ENCODE measurements at regions not wholly inside any gene's neighbourhood (a gene's known extent, or its start where the extent isn't known, plus 50 kb on each side); places are given as distances from the start of the nearest gene placed in this dataset.

DNA sequence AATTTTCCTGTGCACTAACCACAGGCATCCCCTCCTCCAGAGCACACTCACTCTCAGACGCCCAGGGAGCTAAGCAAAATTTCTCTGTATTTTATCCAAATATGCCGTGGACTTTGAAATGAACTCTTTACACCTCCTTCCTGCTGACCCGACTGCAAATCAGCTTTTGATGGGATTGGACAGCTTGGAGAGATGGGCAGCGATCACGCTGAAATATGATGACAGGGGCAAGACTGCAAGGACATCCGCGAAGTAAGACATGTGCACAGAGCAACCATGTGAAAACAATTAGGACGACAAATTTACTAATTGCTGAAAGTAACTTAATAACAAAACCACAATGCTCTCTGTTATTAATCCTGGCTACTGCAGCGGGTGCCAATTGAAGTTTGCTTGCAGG lies 64.6 kb upstream of the CLDN14 start:
- no peak overlapping the region for H3K27ac ChIP-seq
- no peaks in the 10 kb centered on the region for H3K36me3 ChIP-seq
- no peak overlapping the region for H3K4me3 ChIP-seq (ENCODE audit: low read depth in 1 of 2, low read length in 1 of 2)
- H3K4me1 ChIP-seq (ENCODE audit: control insufficient read depth in 1 of 2, insufficient read depth in 1 of 2, low read depth in 1 of 2, low read length in 1 of 2): no peaks in the 10 kb centered on the region
- TF ChIP-seq, protein P1, sequence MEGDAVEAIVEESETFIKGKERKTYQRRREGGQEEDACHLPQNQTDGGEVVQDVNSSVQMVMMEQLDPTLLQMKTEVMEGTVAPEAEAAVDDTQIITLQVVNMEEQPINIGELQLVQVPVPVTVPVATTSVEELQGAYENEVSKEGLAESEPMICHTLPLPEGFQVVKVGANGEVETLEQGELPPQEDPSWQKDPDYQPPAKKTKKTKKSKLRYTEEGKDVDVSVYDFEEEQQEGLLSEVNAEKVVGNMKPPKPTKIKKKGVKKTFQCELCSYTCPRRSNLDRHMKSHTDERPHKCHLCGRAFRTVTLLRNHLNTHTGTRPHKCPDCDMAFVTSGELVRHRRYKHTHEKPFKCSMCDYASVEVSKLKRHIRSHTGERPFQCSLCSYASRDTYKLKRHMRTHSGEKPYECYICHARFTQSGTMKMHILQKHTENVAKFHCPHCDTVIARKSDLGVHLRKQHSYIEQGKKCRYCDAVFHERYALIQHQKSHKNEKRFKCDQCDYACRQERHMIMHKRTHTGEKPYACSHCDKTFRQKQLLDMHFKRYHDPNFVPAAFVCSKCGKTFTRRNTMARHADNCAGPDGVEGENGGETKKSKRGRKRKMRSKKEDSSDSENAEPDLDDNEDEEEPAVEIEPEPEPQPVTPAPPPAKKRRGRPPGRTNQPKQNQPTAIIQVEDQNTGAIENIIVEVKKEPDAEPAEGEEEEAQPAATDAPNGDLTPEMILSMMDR (IDR thresholded peaks at IDR 0.05): no peak
- H3K9me3 ChIP-seq: no peaks in the 10 kb centered on the region
- H3K27me3 ChIP-seq: peaks cover 54% of the 10 kb centered on the region

DNA sequence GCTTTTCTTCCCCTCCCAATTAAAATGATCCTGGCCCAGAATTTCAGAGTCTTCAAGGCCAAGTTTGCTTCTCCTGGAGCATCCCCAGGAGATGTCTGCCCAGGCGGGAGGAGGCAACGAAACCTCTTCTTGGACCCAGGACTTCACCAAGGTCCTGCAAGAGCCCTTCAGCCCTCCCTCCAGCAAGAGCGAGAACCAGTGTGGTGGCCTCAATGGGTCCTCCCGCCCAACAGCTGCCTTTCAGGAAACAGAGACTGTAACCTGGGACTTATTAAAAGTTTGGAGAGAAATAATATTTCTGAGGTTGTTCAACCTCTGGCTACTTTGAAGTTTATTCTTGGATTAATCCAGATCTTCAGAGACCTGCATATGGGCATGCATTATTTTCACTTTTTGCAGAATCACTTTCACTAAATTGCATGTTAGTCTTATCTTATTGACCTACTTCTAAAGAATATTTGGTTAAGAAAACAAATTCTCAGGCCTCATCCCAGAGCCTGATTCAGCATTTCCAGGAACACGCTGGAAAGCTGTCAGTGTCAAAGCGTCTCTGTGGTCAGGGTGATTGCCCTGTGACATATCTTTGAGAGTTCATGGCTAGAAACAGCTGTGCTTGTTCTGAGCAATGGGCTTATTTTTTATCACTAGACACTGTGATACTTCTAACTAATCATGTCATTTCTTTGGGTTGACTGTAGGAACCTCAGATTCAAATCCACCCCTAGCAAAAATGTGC lies 66.0 kb upstream of the CLDN14 start:
- Histone ChIP-seq H3K36me3 (no peaks in the 10 kb centered on the region), H3K4me3 (ENCODE audit: low read depth in 1 of 2, low read length in 1 of 2) (no peak overlapping the region), H3K27me3 (peaks cover 44% of the 10 kb centered on the region), H3K4me1 (ENCODE audit: control insufficient read depth in 1 of 2, insufficient read depth in 1 of 2, low read depth in 1 of 2, low read length in 1 of 2) (no peaks in the 10 kb centered on the region), H3K27ac (no peak overlapping the region), H3K9me3 (no peaks in the 10 kb centered on the region)
- TF ChIP-seq, protein P1 (IDR thresholded peaks at IDR 0.05): no peak

DNA sequence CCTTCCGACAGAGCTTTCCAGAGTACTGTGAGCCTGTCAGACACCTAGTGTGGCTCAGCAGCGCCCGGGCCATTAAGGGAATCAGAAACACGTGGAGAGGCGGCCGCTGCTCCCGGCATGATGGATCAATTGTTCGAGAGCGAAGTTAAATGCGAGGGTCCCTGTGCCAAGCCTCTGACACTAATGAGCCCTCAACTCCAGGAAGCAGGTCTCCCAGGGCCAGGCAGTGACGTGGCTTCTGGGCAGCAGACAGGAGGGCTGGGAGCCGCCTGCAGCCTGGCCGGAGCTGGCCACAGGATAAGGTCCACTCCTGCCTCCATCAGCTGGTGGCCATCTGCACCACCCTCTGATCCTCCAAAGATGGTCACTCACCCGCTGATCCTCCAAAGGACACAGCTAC lies 67.5 kb upstream of the CLDN14 start:
- no peaks in the 10 kb centered on the region for H3K36me3 ChIP-seq
- TF ChIP-seq, protein P1 (IDR thresholded peaks at IDR 0.05): no peak
- no peaks in the 10 kb centered on the region for H3K4me1 ChIP-seq (ENCODE audit: control insufficient read depth in 1 of 2, insufficient read depth in 1 of 2, low read depth in 1 of 2, low read length in 1 of 2)
- H3K4me3 ChIP-seq (ENCODE audit: low read depth in 1 of 2, low read length in 1 of 2): no peak overlapping the region
- no peaks in the 10 kb centered on the region for H3K9me3 ChIP-seq
- H3K27ac ChIP-seq: no peak overlapping the region
- peaks cover 28% of the 10 kb centered on the region for H3K27me3 ChIP-seq

DNA sequence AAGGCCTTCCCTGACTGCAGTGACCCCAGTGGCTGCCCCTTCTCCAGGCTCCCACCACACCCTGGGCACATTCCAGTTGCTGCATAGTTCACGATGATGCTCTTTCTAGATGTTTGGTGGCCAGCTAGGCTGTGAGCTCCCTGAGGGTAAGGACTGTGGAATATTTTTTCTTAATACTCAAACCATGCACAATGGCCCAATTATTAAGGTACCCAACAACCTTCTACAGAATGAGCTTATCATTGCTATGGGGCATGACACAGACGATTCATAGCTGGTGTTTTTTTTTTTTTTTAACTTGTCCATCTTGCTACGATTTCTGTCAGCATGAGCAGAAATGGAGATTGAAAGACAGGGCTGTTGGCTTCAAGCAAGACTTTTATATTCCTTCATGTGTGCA lies 68.9 kb upstream of the CLDN14 start:
- Histone ChIP-seq H3K4me3 (ENCODE audit: low read depth in 1 of 2, low read length in 1 of 2) (no peak overlapping the region), H3K4me1 (ENCODE audit: control insufficient read depth in 1 of 2, insufficient read depth in 1 of 2, low read depth in 1 of 2, low read length in 1 of 2) (no peaks in the 10 kb centered on the region), H3K9me3 (no peaks in the 10 kb centered on the region), H3K27me3 (peaks cover 14% of the 10 kb centered on the region), H3K27ac (no peak overlapping the region), H3K36me3 (no peaks in the 10 kb centered on the region)
- TF ChIP-seq, protein P1 (IDR thresholded peaks at IDR 0.05): no peak

- H3K27me3 ChIP-seq: peaks cover 8% of the 10 kb centered on the region
- H3K36me3 ChIP-seq: no peaks in the 10 kb centered on the region
- H3K27ac ChIP-seq: no peak overlapping the region
- no peaks in the 10 kb centered on the region for H3K4me1 ChIP-seq (ENCODE audit: control insufficient read depth in 1 of 2, insufficient read depth in 1 of 2, low read depth in 1 of 2, low read length in 1 of 2)
- H3K4me3 ChIP-seq (ENCODE audit: low read depth in 1 of 2, low read length in 1 of 2): no peak overlapping the region
- TF ChIP-seq, protein P1 (IDR thresholded peaks at IDR 0.05): no peak
- no peaks in the 10 kb centered on the region for H3K9me3 ChIP-seq
Measured at GRCh38 chr21:36549470-36549869, 69.5 kb upstream of the CLDN14 start.
